OCI-LY7 (cell line): ENCODE measurements at regions not wholly inside any gene's neighbourhood (a gene's known extent, or its start where the extent isn't known, plus 50 kb on each side); places are given as distances from the start of the nearest gene placed in this dataset.

Experiments used
- BruUV-seq: library from RNA; stranded (reverse); fragments of 400-500 nt; replicated peaks from 2 replicates; lab custom pipeline; 2021; lab: Mats Ljungman, UMichigan
- CTCF ChIA-PET: fragments of 300-600 bp; sonication (Branson Sonifier 250); formaldehyde crosslinking; loops from one replicate; lab custom pipeline; 2022; ENCODE audit warnings: antibody characterized with exemption; ENCODE audit not compliant: unreplicated experiment; lab: Charles Lee
- POLR2A ChIA-PET: fragments of 300-600 bp; sonication (Branson Sonifier 250); formaldehyde crosslinking; loops from one replicate; lab custom pipeline; 2022; ENCODE audit warnings: antibody characterized with exemption; lab: Charles Lee
- DNase-seq: peaks from one replicate; pipeline ENCODE4 v3.0.0-alpha.2; 2015; ENCODE audit warnings: low spot score
- H2AFZ ChIP-seq: fragments of 200-600 bp; sonication (generic), shearing (Covaris generic); 2 replicates; pipeline ENCODE4 v1.6.1; 2014; ENCODE audit warnings: mild to moderate bottlenecking, antibody characterized with exemption, low read length, moderate library complexity
- H3K27ac ChIP-seq: fragments of 200-600 bp; sonication (generic); 2 replicates; pipeline ENCODE4 v1.5.1; 2014; ENCODE audit warnings: mixed run types, low read depth, mild to moderate bottlenecking, moderate library complexity, low read length, inconsistent platforms; ENCODE audit not compliant: poor library complexity, severe bottlenecking
- H3K36me3 ChIP-seq: fragments of 200-600 bp; sonication (generic); 2 replicates; pipeline ENCODE4 v1.6.1; 2014; ENCODE audit warnings: mild to moderate bottlenecking, antibody characterized with exemption, low read length, moderate library complexity, mixed read lengths; ENCODE audit not compliant: insufficient read depth
- H3K4me1 ChIP-seq: fragments of 200-600 bp; sonication (generic); 2 replicates; pipeline ENCODE4 v1.5.1; 2014; ENCODE audit warnings: mild to moderate bottlenecking, low read length; ENCODE audit not compliant: insufficient read depth, poor library complexity, severe bottlenecking
- H3K4me2 ChIP-seq: fragments of 200-600 bp; sonication (generic); 2 replicates; pipeline ENCODE4 v1.6.1; 2014; ENCODE audit warnings: mild to moderate bottlenecking, low read length
- H3K4me3 ChIP-seq: fragments of 200-600 bp; sonication (generic); 2 replicates; pipeline ENCODE4 v1.5.1; 2014; ENCODE audit warnings: mild to moderate bottlenecking, low read depth, low read length; ENCODE audit not compliant: poor library complexity, severe bottlenecking
- H3K79me2 ChIP-seq: fragments of 200-600 bp; sonication (generic); 2 replicates; pipeline ENCODE4 v1.6.1; 2016; ENCODE audit warnings: low read depth, mild to moderate bottlenecking, low read length, moderate library complexity, mixed read lengths; ENCODE audit not compliant: insufficient read depth
- H3K9me2 ChIP-seq: fragments of 200-600 bp; sonication (generic); 2 replicates; pipeline ENCODE4 v1.6.1; 2016; ENCODE audit warnings: mild to moderate bottlenecking, low read length, mixed read lengths; ENCODE audit not compliant: insufficient read depth
- H3K9me3 ChIP-seq: fragments of 200-600 bp; sonication (generic); 2 replicates; pipeline ENCODE4 v1.6.1; 2014; ENCODE audit warnings: mild to moderate bottlenecking, mixed run types, low read length, mixed read lengths
- H4K20me1 ChIP-seq: fragments of 200-600 bp; sonication (generic); 2 replicates; pipeline ENCODE4 v1.6.1; 2014; ENCODE audit warnings: mild to moderate bottlenecking, antibody characterized with exemption, low read length, moderate library complexity, mixed read lengths; ENCODE audit not compliant: insufficient read depth
- EZH2phosphoT487 ChIP-seq: fragments of 200-600 bp; sonication (generic); IDR thresholded peaks from 2 replicates; pipeline ENCODE4 v1.6.1; 2018; ENCODE audit warnings: low read depth, borderline replicate concordance, mild to moderate bottlenecking, mixed run types, antibody characterized with exemption, low read length, moderate library complexity, mixed read lengths
- intact Hi-C: fragments of 100-400 bp; cut with micrococcal nuclease; formaldehyde crosslinking; loops from one replicate; pipeline ENCODE4 v1.10.0; 2022; ENCODE audit not compliant: unreplicated experiment
- TF ChIP-seq, protein P1 (sequence below): fragments of 200-600 bp; sonication (generic); conservative IDR thresholded peaks from 2 replicates; pipeline ENCODE4 v1.5.1; 2014; ENCODE audit warnings: mild to moderate bottlenecking, antibody characterized with exemption, low read length, moderate library complexity, mixed read lengths

DNA sequence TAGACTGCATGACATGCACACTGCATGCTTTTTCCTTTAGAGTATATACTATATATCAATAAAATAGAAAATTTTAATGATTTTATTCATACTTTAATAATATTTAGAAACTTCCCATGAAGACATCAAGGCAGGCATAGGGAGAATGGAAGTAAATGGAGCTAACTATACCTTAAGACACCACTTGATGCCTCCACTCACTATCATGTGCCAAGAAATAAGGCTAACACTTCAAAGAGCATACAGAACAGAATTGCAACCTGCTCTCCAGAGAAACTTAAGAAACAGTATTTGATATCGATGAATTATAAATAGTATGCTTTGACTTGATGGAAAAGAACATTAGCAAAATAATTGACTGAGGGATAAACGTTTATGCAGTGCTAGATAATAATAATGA lies 192.6 kb upstream of the MBNL1 start:
- BruUV-seq: no TSS peak
- Histone ChIP-seq H3K9me2 (no peaks in the 10 kb centered on the region), H2AFZ (no peak overlapping the region), H3K9me3 (no peaks in the 10 kb centered on the region), H3K27ac (no peak overlapping the region), H3K4me3 (no peak overlapping the region), H3K36me3 (no peaks in the 10 kb centered on the region), H4K20me1 (no peaks in the 10 kb centered on the region), H3K4me2 (no peak overlapping the region), H3K79me2 (no peaks in the 10 kb centered on the region), H3K4me1 (no peaks in the 10 kb centered on the region)
- ChIA-PET POLR2A (interaction anchor here (0.6 to 2.6 kb wide), 5 partner anchors 11 to 573 kb away, joined by 3 to 7 read pairs (median 3); no protein-coding TSS in a partner anchor), CTCF (no interaction called here)
- no peak for DNase-seq
- intact Hi-C loops: no loop called here
- no peak for TF ChIP-seq EZH2phosphoT487
- TF ChIP-seq, protein P1, sequence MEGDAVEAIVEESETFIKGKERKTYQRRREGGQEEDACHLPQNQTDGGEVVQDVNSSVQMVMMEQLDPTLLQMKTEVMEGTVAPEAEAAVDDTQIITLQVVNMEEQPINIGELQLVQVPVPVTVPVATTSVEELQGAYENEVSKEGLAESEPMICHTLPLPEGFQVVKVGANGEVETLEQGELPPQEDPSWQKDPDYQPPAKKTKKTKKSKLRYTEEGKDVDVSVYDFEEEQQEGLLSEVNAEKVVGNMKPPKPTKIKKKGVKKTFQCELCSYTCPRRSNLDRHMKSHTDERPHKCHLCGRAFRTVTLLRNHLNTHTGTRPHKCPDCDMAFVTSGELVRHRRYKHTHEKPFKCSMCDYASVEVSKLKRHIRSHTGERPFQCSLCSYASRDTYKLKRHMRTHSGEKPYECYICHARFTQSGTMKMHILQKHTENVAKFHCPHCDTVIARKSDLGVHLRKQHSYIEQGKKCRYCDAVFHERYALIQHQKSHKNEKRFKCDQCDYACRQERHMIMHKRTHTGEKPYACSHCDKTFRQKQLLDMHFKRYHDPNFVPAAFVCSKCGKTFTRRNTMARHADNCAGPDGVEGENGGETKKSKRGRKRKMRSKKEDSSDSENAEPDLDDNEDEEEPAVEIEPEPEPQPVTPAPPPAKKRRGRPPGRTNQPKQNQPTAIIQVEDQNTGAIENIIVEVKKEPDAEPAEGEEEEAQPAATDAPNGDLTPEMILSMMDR: no peak

DNA sequence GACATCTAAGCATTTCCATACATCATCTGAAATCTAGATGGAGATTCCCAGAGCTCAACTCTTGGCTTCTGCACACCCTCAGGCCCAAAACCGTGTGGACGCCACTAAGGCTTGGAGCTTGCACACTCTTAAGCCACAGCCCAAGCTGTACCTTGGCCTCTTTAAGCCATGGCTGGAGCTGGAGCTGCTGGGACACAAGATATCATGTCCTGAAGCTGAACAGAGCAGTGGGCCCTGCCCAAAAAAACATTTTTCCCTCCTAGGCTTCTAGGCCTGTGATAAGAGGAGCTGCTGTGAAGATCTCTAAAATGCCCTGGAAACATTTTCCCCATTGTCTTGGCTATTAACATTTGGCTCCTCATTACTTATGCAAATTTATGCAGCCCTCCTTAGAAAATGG lies 188.7 kb upstream of the MBNL1 start:
- Histone ChIP-seq H3K9me2 (no peaks in the 10 kb centered on the region), H3K4me3 (no peak overlapping the region), H4K20me1 (no peaks in the 10 kb centered on the region), H2AFZ (no peak overlapping the region), H3K4me2 (no peak overlapping the region), H3K27ac (no peak overlapping the region), H3K4me1 (no peaks in the 10 kb centered on the region), H3K79me2 (no peaks in the 10 kb centered on the region), H3K9me3 (no peaks in the 10 kb centered on the region), H3K36me3 (no peaks in the 10 kb centered on the region)
- POLR2A ChIA-PET: no interaction called here
- TF ChIP-seq, protein P1: no peak
- TF ChIP-seq EZH2phosphoT487: no peak
- CTCF ChIA-PET: no interaction called here
- intact Hi-C loops: no loop called here
- no TSS peak for BruUV-seq
- no peak for DNase-seq

DNA sequence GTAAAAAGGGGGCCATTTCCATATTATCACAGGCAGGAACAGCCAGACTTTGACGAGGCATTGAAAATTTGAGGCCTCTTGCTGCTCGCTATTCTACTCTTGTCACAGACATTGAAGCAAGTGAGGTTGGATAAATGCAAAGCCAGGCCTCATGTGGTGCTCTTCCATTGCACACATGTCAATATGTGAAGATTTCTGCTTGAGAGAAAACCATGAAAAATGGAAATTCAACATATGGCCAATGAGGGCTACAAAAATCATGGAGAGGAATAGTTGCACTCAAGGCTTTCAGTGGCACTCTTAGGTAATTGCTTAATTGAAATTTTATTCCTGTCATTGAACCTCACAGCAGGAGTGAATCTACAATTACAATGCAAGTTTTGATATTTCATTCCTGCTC lies 185.6 kb upstream of the MBNL1 start:
- BruUV-seq: no TSS peak
- no peak overlapping the region for H2AFZ ChIP-seq
- no peaks in the 10 kb centered on the region for H3K9me2 ChIP-seq
- no peaks in the 10 kb centered on the region for H3K9me3 ChIP-seq
- no peaks in the 10 kb centered on the region for H3K36me3 ChIP-seq
- no peaks in the 10 kb centered on the region for H3K4me1 ChIP-seq
- TF ChIP-seq, protein P1: no peak
- TF ChIP-seq EZH2phosphoT487: no peak
- no peak overlapping the region for H3K4me2 ChIP-seq
- no peaks in the 10 kb centered on the region for H4K20me1 ChIP-seq
- DNase-seq: no peak
- CTCF ChIA-PET: no interaction called here
- POLR2A ChIA-PET: interaction anchor here (1.1 kb wide), 1 partner anchor 8 kb away, joined by 3 read pairs; no protein-coding TSS in a partner anchor
- no peak overlapping the region for H3K4me3 ChIP-seq
- no peaks in the 10 kb centered on the region for H3K79me2 ChIP-seq
- intact Hi-C loops: no loop called here
- no peak overlapping the region for H3K27ac ChIP-seq
